HG03280 (cell line): ENCODE measurements at regions not wholly inside any gene's neighbourhood (a gene's known extent, or its start where the extent isn't known, plus 50 kb on each side); places are given as distances from the start of the nearest gene placed in this dataset.
"Not testable (repeated sequence)": the region's sequence is repeated elsewhere in the genome, so short reads cannot be mapped to it uniquely, and the experiment has no call there.

ENCODE experiments used
- ATAC-seq: cut with Tn5 transposase; IDR thresholded peaks from one replicate; pipeline ENCODE4 v1.9.1; 2021; ENCODE audit warnings: mild to moderate bottlenecking, moderate library complexity; ENCODE audit not compliant: unreplicated experiment

DNA sequence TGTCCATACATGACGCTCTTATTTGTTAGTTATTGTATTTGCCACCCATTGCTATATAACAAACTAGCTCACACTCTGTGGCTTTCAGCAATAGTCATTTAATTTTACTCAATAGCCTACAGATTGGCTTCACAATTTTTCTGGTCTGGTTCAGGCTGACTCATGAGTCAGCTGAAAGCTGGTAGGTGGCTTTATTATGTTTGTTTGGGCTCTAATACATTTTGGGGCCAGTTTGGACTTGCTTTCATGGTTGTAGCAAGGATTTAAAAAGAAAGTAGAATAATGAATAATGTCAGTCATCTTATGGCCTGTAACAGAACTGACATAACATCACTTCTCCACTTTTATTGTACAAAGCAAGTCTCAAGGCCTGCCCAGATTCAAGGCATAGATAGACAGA lies 338.7 kb downstream of the LRRIQ3 start:
- ATAC-seq = no peak

DNA sequence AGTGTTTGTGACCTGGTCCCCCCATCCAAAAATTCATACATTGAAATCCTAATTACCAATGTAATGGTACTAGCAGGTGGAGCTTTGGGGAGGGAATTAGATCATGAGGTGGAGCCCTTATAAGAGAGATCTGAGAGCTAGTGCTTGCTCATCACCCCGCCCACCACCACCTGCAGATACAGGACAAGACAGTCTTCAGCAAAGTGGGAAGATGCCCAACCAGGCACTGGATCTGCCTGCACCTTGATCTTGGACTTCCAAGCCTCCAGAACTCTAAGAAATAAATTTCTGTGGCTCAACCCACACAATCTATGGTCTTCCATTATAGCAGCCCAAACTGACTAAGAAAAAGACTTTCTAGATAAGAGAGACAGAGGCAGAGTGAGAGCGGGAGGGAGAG lies 343.4 kb downstream of the LRRIQ3 start:
- no peak for ATAC-seq

DNA sequence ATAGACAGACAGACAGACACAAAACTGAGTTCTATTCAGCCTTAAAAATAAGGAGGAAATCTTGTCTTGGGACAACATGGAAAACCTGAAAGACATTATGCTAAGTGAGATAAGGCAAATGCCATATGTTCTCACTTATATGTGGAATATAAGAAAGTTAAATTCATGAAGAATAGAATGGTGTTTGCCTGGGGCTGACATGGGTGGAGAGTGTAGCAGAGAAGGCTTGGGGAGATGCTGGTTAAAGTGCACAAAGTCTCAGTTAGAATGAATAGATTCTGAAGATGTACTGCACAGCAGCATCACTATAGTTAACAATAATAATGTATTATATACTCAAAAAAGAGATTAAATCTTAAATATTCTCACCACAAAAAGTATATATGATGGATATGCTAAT lies 355.5 kb downstream of the LRRIQ3 start:
- ATAC-seq = no peak

DNA sequence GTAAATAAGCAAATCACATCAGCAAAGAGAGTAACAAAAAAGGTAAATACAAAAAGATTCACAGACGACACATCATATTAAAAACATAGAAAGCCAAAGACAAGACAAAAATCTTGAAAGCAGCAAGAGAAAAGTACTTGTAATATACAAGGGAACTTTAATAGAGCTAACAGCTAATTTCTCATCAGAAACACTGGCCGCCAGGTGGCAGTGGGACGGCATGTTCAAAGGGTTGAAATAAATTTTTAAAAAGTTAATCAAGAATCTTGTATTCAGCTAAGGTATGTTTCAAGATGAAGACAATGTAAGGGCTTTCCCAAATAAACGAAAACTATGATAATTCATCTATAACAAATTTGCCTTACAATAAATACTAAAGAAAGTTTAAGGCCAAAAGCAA lies 358.1 kb downstream of the LRRIQ3 start:
- no peak for ATAC-seq

GRCh38 chr1:73832276-73833181 lies 365.4 kb downstream of the LRRIQ3 start:
- ATAC-seq = no peak

- ATAC-seq = not testable (repeated sequence)
These were observed 370.7 kb downstream of the LRRIQ3 start for GRCh38 chr1:73827283-73827682.

GRCh38 chr1:73824065-73824464 lies 373.9 kb downstream of the LRRIQ3 start:
- ATAC-seq = no peak

- ATAC-seq = peak; percentile 64
These were observed 376.5 kb downstream of the LRRIQ3 start for GRCh38 chr1:73821520-73821919.

GRCh38 chr1:73820843-73821242 lies 377.1 kb downstream of the LRRIQ3 start:
- ATAC-seq = no peak

- no peak for ATAC-seq
These were observed 384.3 kb downstream of the LRRIQ3 start for GRCh38 chr1:73813716-73814115.

DNA sequence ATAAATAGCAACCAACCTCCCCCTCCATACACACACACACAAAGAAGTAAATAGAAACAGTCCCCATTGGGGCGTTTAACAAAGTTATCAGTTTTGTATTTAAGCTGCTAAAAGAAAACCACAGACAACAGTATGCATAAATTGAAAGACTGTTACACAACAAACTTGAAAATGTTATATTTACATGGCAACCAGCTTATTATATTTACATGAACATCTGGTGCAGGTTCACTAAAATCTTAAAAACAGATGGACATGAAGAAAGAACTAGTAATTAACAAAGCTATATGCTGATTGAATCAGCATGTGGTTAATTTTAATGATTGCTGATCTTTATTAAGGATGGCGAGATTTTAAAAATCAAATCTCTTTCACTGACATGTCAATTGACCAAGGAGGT lies 384.7 kb downstream of the LRRIQ3 start:
- ATAC-seq = no peak

DNA sequence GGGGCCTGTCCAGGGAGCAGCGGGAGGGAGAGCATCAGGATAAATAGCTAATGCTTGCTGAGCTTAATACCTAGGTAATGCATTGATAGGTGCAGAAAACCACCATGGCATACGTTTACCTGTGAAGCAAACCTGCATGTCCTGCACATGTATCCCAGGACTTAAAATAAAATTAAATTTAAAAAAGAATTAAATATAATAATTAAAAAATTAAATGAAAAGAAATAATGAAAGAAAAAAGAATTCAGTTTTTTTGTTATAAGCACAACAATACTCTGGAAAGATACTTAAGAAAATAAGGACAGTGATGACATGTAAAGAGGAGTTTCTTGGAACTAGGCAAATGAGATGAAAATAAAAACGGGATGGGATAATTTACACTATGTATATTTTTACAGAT lies 386.2 kb downstream of the LRRIQ3 start:
- no peak for ATAC-seq

DNA sequence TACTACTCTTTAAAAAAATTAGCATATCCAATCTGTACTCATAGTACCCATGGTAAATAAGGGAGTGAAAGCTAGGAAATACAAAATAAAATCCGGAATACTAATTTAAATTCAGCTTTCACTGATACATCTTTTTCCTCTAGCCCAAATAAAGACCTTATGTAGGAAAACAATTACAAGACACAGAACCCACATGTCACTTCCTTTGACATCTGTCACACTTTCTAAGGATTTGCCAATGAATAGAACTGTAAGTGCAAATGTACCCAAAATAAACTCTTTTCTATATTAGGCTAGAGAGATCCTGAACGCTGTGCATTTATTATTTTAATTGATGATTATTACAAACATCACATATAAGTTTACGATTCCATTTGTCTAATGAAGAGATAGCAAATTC lies 393.0 kb downstream of the LRRIQ3 start:
- ATAC-seq = no peak

DNA sequence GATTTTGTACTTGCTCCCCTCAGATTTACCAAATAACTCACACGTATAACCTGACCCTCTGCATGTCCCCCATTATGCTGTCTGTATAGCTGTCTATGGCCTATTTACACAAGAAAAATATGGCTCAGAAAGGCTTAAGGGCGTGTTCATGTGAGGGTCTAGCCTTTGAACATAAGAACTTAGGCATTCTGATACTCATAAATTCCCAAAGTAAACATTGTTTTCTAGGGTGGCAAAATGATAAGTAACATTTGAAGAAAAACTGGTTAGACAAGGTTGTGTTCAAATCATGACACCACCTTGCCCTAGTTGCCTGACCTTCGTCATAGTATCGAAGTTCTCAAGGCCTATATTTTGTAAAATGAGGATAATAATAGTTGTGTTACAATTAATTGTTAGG lies 394.6 kb downstream of the LRRIQ3 start:
- no peak for ATAC-seq

- ATAC-seq = no peak
These were observed 396.0 kb downstream of the LRRIQ3 start for GRCh38 chr1:73801912-73802429.

- no peak for ATAC-seq
These were observed 397.6 kb downstream of the LRRIQ3 start for GRCh38 chr1:73800376-73800775.

DNA sequence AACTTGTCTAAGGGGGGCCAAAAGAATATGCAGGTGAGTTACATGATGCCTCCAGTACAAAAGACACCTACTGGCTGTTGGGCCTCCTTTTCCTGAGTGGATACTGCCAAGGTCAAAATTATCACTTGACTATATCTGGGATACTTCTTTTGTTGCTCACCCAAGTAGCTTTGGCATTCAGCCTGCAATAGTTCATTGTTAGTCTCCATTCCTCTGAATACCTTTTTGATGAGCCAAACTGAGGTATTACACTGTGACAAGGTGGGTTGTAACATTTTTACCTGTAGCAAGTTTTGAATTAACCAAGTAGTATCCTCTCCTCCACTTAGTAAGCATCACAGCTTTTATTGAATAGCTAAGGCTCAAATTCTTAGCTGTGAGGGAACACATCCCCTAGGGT lies 408.0 kb downstream of the LRRIQ3 start:
- no peak for ATAC-seq

GRCh38 chr1:73784026-73784425 lies 413.9 kb downstream of the LRRIQ3 start:
- ATAC-seq = no peak

GRCh38 chr1:73783352-73783751 lies 414.6 kb downstream of the LRRIQ3 start:
- no peak for ATAC-seq

DNA sequence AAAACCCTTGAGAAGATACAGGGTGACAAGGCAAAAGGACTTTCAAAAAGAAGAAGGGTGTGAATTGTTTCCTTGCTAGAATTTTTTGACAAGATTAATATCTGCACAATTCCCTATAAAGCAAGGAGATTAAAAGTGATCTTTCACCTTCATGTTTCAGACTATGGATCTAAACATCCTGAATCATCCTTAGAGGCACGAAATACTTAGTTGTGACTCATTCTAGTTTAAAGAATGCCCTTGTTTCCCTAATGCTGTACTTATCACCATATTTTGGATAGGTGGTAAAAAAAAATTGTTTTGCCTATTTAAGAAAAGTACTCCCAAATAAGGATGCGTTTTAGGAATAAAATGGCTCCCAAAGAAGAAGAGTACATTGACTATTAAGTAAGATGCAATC lies 415.1 kb downstream of the LRRIQ3 start:
- ATAC-seq = no peak

- ATAC-seq = no peak
These were observed 416.7 kb downstream of the LRRIQ3 start for GRCh38 chr1:73781251-73781650.

DNA sequence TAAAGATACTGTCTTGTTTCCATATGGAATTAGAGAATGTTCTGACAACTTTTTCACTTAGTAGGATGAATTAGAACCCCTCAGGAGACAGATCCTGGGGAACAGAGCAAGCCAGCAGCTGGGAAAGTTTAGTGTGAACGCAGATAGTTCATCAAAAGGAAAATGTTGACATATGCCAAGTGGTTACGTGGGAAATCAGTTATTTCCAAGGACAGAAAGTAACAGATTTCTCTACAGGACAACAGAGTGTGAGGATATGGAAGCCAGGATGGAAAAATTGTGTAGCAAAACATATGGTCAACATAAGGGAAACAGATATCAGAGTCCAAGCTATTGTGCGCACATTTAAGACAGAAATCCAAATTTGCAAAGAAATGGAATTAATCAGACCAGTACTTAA lies 419.5 kb downstream of the LRRIQ3 start:
- ATAC-seq = no peak

GRCh38 chr1:73775896-73776295 lies 422.1 kb downstream of the LRRIQ3 start:
- ATAC-seq = no peak
